C1 segment of cervical spinal cord (tissue), 14 donors: ENCODE measurements at regions not wholly inside any gene's neighbourhood (a gene's known extent, or its start where the extent isn't known, plus 50 kb on each side); places are given as distances from the start of the nearest gene placed in this dataset.
"Not testable (repeated sequence)": the region's sequence is repeated elsewhere in the genome, so short reads cannot be mapped to it uniquely, and the experiment has no call there.

ENCODE experiments used
- DNase-seq, 14 donors: peaks; one replicate each; lab custom pipeline; 2025; lab: John Stamatoyannopoulos, UW

DNA sequence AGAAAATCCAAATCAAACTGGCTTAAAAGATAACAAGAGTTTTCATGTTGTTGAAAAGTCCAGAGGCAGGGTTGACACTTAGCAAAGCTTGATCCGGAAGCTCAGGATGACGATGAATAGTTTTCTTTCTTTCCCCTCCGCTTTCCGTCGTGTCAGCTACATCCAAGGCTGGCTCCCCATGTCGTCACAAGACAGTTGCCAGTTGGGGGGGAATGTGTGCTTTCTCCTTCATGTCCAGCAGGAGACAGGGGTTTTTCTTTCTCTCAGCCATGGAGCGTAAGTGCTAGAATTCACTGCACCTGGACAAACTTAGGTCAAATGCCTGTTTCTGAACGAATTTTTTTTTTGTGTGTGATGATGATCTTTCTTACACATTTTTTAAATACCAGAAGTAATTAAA lies 273.8 kb upstream of the RGMA start:
- DNase-seq: no peak

GRCh38 chr15:93362203-93362602 lies 273.2 kb upstream of the RGMA start:
- DNase-seq: no peak

DNA sequence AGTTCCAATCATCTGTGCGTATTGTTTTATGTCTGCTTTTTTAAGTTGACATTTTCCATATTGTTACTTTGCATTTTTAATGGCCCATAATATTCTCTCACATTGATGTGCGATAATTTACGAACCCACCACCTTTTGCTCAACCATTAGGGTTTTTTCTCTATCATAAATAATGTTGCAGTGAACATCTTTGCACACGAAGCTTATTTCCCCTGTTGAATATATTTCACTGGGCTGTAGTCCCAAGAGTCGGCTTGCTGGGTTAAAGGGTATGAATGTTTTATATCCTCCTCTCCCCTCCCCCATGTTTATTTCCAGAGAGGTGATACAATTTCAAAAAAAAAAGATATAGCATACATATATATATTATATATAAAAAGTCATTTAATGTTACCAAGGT lies 272.7 kb upstream of the RGMA start:
- no peak for DNase-seq

- no peak for DNase-seq
Observed at GRCh38 chr15:93360976-93361375, 272.0 kb upstream of the RGMA start.

DNA sequence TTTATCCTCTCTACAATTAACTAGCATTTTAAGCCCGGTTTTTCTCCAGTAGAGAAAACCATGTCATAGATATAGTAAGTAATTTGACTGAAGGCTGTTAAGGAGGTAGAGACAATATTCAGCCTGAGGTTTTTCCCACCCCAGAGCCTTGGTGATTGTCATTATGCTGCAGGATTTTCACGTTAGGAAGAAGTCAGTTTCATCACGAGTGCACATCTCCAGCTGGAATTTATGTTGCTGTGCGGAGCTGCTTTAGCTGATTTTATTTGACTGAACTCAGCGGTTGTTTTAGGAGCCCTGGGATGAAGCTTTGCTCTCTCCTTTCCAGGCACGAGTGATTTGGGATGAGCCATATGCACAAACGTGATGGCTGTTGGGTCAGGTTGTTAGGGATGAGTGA lies 271.3 kb upstream of the RGMA start:
- no peak for DNase-seq

- no peak for DNase-seq
Observed at GRCh38 chr15:93359425-93360131, 270.6 kb upstream of the RGMA start.

- no peak for DNase-seq
Observed at GRCh38 chr15:93359060-93359408, 270.0 kb upstream of the RGMA start.

GRCh38 chr15:93358166-93359059 lies 269.4 kb upstream of the RGMA start:
- no peak for DNase-seq

- no peak for DNase-seq
Observed at GRCh38 chr15:93348711-93349545, 259.9 kb upstream of the RGMA start.

DNA sequence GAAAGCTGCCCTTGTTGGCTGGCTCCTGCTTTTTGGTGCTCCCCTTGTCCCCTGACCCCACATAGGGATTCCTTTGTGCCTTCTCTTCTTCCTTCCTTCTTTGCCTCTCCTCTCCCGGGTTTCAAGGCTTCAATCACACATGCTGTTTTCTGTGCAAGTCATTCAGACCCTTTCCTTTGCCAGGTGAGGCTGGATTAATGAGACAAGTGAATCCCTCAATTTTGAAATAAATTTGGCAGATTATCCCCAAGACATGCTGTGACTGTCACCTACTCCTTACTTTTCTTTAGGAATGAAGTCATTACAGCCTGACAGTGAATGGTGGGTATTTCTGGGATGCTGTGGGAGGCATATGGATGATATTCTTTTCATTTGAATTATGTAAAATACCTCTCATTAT lies 259.0 kb upstream of the RGMA start:
- no peak for DNase-seq

GRCh38 chr15:93345981-93346380 lies 257.0 kb upstream of the RGMA start:
- no peak for DNase-seq

DNA sequence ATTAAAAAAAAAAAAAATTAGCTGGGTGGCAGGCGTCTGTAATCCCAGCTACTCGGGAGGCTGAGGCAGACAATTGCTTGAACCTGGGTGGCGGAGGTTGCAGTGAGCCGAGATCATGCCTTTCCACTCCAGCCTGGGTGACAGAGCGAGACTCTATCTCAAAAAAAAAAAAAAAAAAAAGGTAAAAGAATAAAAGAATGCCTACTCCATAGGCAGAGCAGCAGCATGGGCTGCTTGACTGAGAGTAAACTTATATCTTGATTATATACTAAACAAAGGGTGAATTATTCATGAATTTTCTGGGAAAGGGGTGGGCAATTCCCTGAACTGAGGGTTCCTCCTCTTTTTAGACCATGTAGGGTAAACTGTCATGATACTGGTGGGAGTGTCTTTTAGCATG lies 254.4 kb upstream of the RGMA start:
- DNase-seq: not testable (repeated sequence)

DNA sequence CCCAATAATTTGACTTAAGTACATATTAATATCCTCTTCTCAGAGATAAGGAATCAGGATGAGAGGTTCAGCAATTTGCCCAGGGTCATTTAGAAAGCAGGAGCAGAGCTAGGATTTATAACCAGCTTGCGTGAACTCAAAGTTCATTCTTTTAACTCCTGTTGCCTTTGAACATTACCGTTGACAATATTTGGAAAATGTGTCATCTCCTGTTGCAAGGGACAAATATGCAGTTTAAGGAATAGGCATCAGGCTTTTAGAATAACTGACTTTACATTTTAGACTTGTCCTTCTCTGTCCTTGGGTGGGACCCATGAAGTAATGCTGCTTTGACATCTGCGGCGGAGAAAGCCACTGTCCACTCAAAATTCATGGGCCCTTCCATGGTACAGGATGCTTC lies 252.2 kb upstream of the RGMA start:
- DNase-seq: no peak

DNA sequence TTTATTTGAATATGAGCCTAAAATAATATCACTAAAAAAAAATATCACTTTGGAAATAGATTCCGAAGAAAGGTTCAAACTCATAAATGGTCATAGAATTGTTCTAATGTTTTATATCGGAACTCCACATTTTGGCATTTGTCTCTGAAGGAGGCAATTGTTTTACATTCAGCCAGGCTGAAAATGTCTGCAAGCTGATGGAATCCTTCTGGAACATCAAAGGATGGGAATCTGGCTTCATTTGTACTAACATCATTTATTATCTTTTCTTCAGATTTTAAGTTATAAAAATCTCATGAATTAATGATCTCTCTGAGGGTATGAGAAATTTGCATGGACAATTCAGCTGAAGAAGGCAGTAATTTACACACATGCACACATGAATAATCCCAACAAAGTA lies 251.4 kb upstream of the RGMA start:
- no peak for DNase-seq

DNA sequence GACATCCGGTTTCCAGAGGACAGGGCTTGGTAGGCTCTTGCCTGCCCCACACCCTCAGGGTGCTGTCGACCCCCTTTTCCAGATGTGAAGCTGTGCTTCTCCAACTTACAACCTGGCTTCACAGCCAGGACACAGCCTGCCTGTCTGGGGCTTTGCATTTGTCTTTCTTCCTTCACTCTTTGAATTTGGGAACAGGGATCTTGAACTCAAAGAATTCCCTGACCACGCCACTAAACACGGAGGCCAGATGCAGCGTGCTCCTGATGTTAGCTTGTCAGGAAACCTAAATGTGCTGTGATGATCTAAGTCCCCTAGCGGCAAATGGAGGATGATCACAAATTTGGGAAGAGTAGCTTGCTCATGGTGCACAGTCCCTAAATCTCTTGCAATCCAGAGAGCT lies 244.8 kb upstream of the RGMA start:
- DNase-seq: no peak

DNA sequence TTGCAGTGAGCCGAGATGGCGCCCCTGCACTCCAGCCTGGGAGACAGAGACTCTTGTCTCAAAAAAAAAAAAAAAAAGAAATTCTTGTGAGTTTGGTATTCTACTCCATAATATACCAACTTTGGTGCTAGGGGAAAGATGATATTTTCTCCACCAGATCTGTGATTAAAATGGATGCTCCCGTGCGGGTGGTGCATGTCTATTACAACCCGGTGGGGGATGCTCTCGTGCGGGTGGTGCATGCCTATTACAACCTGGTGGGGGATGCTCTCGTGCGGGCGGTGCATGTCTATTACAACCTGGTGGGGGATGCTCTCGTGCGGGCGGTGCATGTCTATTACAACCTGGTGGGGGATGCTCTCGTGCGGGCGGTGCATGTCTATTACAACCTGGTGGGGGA lies 244.1 kb upstream of the RGMA start:
- DNase-seq: not testable (repeated sequence)

DNA sequence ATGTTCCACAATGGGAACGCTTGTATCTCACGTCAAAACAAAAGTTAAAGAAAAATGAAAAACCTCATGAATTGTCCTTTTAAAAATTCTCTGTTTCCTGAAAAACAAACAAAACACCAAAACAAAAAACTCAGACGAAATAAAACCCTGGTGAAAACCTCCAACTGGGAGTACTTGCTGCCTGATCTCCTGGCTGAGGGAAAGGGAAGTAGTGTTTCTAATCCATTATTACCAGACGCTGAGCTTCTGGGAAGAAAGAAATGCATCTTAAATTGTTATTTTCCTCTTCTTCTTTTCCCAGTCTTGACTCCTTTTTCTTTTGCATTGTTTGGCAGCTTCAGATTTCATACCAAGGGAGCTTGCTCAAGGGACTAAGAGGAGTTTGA lies 243.2 kb upstream of the RGMA start:
- DNase-seq: no peak

- no peak for DNase-seq
Observed at GRCh38 chr15:93331545-93332167, 242.6 kb upstream of the RGMA start.

DNA sequence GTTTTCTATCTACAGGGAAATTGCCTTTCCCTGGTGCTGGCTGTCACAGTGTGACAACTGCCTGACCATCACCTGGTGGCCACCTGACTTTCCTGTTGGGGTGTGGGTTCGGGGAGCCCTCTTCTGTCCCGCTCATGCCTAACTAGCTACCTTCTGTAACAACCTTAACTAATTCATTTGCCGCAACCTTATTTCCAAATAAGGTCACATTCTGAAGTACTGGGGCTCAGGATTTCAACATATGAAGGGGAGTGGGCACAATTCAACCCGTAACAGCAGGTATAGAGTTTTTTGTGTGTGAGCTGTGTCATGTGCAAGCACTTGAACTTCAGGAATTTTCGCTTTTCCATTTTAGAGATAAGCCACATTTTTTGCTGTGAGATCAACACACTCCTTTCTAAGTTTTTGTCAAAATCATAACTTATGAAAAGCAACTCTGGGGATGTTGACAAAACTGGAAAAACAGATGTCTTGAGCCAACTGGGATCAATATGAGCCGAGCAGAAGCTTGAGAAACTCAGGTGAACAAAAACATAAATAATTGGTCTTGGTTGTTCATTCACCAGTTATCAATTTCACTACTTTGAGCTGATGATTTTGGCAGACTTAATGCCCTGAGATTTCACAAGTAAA lies 242.0 kb upstream of the RGMA start:
- DNase-seq: no peak

- no peak for DNase-seq
Observed at GRCh38 chr15:93327364-93327763, 238.4 kb upstream of the RGMA start.

- DNase-seq: no peak
Observed at GRCh38 chr15:93324186-93324975, 235.4 kb upstream of the RGMA start.
